GM12875 (cell line): ENCODE measurements at regions not wholly inside any gene's neighbourhood (a gene's known extent, or its start where the extent isn't known, plus 50 kb on each side); places are given as distances from the start of the nearest gene placed in this dataset.
"Not testable (repeated sequence)": the region's sequence is repeated elsewhere in the genome, so short reads cannot be mapped to it uniquely, and the experiment has no call there.

ENCODE experiments used
- H3K4me3 ChIP-seq: one replicate; pipeline ENCODE4 v1.5.1; 2011; ENCODE audit warnings: low read depth, low read length, control low read depth
- TF ChIP-seq, protein P1 (sequence below): IDR thresholded peaks from 2 replicates; pipeline ENCODE4 v1.5.1; 2011; ENCODE audit warnings: low read depth, mild to moderate bottlenecking, control low read depth, inconsistent platforms, low read length, moderate library complexity, borderline replicate concordance; ENCODE audit not compliant: insufficient read depth

GRCh38 chr4:86413426-86413825 lies 53.6 kb upstream of the MAPK10 start:
- H3K4me3 ChIP-seq = not testable (repeated sequence)

GRCh38 chr4:86414686-86415085 lies 54.8 kb upstream of the MAPK10 start:
- H3K4me3 ChIP-seq = no peak overlapping the region
- TF ChIP-seq, protein P1, sequence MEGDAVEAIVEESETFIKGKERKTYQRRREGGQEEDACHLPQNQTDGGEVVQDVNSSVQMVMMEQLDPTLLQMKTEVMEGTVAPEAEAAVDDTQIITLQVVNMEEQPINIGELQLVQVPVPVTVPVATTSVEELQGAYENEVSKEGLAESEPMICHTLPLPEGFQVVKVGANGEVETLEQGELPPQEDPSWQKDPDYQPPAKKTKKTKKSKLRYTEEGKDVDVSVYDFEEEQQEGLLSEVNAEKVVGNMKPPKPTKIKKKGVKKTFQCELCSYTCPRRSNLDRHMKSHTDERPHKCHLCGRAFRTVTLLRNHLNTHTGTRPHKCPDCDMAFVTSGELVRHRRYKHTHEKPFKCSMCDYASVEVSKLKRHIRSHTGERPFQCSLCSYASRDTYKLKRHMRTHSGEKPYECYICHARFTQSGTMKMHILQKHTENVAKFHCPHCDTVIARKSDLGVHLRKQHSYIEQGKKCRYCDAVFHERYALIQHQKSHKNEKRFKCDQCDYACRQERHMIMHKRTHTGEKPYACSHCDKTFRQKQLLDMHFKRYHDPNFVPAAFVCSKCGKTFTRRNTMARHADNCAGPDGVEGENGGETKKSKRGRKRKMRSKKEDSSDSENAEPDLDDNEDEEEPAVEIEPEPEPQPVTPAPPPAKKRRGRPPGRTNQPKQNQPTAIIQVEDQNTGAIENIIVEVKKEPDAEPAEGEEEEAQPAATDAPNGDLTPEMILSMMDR = no peak

- TF ChIP-seq, protein P1 = no peak
- no peak overlapping the region for H3K4me3 ChIP-seq
These were observed 56.2 kb upstream of the MAPK10 start for GRCh38 chr4:86416081-86416480.

DNA sequence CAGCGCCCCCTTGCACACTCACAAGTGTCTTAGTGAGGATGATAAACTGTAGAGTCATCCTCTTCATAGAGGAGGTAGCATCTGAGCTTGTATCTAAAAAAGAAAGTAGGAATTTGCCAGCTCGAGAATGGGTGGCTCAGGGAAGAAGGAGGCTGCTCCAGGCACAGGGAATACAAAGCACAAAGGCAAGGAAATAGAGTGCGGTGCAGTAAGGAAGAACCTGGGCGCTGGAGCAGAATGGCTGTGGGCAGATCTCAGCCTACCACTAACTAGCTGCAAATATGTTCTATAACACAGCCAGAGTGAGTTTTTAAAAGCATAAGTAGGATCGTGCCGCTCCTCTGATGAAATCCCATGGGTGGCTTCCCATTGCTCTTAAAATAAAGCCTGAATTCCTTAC lies 61.6 kb upstream of the MAPK10 start:
- H3K4me3 ChIP-seq = no peak overlapping the region
- TF ChIP-seq, protein P1 = no peak

DNA sequence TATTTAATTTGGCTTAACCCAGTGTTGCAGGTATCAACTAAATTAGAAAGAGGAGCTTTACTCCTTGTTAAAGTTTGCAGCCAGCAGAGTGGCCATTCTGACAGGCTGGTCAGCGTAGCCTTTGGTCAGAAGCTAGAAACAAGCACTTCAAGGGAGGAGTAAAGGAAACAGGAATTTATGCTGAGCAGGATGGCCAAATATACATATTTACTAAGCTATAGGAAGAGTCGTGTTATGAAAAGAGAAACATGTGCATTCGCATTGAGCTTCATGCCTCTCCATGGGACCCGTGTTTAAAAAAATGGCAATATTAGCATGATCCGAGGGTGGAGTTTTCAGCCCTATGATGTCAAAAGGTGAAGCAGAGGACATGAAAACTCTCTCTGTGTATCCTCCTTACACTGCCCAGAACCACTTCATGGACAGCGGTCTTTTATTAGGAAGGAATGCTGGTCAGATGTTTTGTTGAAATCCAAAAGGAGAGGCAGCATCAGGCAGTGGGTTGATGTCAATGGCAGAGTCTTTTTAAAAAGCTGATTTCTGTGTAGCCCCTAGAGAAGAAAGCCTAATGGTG lies 71.8 kb upstream of the MAPK10 start:
- TF ChIP-seq, protein P1 = no peak
- H3K4me3 ChIP-seq = no peak overlapping the region

- TF ChIP-seq, protein P1 = no peak
These were observed 72.8 kb upstream of the MAPK10 start for GRCh38 chr4:86432559-86433134.

DNA sequence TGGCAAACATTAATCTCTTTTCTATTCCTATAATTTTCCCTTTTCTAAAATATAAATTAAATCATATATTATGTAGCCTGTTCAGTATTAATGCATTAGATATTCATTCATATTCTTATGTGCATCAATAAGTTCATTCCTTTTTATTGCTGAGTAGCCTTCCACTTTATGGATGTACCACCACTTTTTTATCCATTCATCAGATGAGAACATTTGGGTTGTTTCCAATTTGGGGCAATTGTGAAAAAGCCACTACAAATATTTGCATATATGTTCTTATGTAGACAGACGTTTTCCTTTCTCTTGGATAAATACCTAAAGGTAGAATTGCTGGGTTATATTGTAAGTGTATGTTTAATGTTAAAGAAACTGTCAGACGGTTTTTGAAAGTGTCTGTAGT lies 79.4 kb upstream of the MAPK10 start:
- H3K4me3 ChIP-seq = no peak overlapping the region
- TF ChIP-seq, protein P1 = no peak

More at GRCh38 chr4:86432559-86433134, 72.8 kb upstream of the MAPK10 start:
- no peak overlapping the region for H3K4me3 ChIP-seq
